ENCODE measurements at regions not wholly inside any gene's neighbourhood (a gene's known extent, or its start where the extent isn't known, plus 50 kb on each side); places are given as distances from the start of the nearest gene placed in this dataset.

GRCh38 chr1:87568005-87568404 lies 239.3 kb downstream of the LMO4 start:
- DNase-seq = no peak

GRCh38 chr1:87568911-87569310 lies 240.2 kb downstream of the LMO4 start:
- no peak for DNase-seq

GRCh38 chr1:87572008-87572407 lies 243.3 kb downstream of the LMO4 start:
- no peak for DNase-seq

DNA sequence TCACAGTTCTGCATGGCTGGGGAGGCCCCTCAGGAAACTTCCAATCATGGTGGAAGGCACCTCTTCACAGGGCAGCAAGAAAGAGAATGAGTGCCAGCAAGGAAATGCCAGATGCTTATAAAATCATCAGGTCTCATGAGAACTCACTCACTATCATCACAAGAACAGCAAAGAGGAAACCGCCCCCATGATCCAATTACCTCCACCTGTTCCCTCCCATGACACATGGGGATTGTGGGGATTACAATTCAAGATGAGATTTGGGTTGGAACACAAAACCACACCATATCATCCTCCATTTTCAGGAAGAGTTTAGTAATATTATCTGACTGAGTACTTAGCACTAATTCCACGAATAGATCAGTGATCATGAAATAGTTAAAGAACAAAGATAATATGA lies 244.2 kb downstream of the LMO4 start:
- no peak for DNase-seq

GRCh38 chr1:87575528-87575927 lies 246.8 kb downstream of the LMO4 start:
- no peak for DNase-seq

DNA sequence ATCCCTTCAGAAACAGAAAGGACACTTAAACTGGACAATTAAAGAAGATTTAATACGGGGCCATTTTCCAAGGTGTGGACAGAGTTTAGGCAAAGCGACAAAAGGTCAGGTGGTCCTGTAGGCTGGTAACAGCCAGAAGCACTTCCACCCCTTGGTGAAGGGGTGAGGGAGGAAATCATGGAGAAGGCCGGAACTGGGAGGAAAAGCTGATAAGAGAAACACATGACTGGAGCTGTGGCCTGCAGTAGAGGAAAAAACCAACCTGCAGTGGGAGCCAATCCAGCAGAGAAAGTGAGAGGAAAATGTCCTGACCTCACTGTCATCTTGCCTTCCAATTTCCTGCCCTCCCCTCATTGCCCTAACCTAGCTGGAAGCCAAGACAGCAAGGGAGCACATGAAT lies 249.8 kb downstream of the LMO4 start:
- no peak for DNase-seq

- DNase-seq = no peak
These were observed 254.8 kb downstream of the LMO4 start for GRCh38 chr1:87583459-87583858.

DNA sequence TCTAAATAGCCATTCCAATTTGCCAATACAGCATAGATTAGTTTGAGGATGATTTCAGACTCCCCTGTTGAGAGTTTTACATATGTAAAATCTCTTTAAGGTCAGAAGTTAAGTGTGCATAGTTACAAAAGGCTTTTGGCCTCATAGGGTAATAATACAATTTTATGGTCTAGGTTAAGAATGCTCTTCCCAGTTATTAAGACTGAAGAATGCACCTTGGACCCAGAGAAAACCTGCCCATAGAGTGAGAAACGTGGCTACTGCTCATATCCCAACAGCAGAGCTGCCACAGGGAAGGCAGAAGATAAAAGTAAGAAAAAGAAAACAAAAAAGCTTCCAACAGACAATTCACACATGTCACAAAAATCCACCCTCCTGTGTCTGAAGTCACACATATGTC lies 255.9 kb downstream of the LMO4 start:
- no peak for DNase-seq

DNA sequence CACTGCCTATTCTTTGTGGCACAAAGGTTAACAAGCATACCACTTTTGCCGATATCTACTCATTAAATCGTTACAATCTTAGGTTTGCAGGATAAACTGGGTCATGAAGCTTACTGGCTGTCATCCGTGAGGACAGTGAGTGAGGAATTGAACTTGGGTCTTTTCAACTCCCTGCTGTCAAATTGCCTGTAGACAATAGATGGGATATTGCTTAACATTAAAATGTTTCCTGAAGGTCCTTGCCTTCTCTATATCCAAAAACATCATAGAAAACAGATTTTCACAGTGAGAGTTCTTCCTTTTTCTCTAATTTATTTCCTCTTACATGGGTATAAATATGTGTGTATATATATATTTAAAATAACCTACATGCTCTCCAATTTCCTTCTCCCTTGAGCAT lies 257.8 kb downstream of the LMO4 start:
- no peak for DNase-seq

DNA sequence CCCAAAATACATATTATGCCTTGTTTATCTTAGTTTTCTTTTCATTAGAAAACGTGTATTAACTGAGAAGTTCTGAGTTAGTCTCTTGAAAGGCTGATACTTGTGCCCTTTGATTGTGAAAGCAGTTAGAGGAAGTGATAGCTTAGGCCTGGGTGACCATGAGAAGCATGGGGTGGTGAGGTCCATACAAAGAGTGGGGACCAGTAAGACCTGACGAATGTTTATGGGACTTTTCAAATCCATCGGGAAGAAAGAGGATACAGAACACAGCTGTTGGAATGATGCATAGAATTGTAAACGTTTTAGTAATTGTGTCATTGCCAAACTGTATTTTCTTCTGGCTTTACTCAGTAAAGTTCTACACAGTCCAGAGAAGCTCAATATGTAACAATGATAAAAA lies 259.8 kb downstream of the LMO4 start:
- no peak for DNase-seq

GRCh38 chr1:87591492-87591891 lies 262.8 kb downstream of the LMO4 start:
- no peak for DNase-seq

DNA sequence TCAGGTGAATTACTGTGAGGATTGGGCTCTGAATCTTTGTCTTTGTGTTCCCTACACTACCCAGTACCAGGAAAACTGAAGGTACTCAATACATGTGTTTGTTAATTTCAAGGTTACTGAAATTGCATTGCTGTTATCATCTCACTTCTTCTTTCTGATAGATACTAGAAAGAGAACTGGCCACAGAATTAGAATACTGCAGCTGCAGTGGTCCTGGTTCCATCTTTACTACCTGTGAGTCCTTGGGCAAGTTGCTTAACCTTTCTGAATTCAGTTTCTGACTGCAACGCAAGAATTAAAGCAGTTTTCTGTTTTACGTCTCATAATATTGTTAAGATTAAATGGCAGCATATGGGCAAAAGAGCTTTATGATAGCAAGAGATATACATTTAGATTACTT lies 263.5 kb downstream of the LMO4 start:
- DNase-seq = no peak

DNA sequence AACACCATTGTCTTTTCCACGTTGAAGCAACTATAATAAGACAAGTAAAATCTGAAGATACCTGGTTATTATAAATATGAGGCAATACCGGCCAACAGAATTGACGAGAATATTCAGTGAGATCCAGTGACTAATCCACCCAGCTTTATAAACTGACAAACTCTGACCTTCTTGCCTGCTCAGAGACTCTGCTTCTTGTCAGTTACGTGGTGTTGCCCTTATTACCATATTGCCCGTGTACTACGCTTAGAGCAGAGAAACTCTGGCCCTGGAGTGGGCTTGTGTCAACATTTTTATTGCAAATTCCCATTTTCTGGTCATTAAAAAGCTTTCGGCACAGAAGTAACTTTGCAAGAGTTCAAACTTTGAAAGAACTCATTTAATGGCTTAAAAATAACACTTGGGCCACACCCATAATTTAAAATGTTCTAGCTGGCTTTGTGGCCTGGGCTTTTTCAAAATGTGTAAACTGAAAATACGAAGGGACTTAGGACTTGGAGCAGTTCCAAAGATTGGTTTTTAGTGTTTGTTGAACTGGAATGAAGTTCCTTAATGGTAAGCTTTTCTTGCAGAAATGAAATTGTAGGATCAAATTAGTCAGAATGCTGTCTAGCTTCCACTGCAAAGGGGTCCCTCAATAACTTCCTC lies 266.2 kb downstream of the LMO4 start:
- DNase-seq = no peak

- DNase-seq = no peak
These were observed 266.7 kb downstream of the LMO4 start for GRCh38 chr1:87595384-87595781.

DNA sequence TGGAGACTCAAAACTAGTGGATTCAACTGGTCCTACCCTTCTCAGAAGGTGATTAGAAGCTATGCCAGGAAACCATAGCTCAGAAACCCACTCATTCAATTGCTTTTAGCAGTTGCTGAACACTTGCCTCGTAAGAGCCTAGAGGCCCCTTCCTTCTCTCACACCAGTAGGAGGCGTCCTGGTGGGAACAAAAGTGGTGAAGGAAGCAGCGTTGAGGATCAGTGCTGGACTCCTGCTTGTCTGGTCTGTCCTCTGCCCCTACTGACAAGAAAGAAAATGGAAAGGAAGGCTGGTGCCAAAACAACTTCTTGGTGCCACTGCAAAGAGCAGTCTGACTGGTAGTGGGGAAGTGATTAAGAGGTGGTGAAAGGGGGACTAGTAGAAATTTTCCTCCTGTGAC lies 269.7 kb downstream of the LMO4 start:
- no peak for DNase-seq

DNA sequence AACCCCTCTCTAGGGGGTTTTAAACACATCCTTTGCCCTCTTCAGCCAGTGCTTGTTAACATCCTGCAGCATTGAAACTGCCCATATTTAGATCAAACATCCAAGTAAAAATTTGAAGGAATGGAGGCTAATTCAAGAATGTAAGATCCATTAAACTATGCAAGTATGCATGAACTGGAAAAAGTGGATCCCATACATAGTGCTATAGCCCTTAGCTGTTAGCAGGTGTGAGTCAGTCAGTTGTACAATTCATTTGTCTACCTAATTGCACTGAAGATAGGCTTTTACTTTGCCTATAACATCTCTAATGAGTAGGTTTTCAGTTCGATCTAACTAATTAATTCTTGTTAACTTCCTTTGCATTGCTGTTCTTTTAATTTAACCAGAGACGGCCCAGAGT lies 270.9 kb downstream of the LMO4 start:
- DNase-seq = no peak

DNA sequence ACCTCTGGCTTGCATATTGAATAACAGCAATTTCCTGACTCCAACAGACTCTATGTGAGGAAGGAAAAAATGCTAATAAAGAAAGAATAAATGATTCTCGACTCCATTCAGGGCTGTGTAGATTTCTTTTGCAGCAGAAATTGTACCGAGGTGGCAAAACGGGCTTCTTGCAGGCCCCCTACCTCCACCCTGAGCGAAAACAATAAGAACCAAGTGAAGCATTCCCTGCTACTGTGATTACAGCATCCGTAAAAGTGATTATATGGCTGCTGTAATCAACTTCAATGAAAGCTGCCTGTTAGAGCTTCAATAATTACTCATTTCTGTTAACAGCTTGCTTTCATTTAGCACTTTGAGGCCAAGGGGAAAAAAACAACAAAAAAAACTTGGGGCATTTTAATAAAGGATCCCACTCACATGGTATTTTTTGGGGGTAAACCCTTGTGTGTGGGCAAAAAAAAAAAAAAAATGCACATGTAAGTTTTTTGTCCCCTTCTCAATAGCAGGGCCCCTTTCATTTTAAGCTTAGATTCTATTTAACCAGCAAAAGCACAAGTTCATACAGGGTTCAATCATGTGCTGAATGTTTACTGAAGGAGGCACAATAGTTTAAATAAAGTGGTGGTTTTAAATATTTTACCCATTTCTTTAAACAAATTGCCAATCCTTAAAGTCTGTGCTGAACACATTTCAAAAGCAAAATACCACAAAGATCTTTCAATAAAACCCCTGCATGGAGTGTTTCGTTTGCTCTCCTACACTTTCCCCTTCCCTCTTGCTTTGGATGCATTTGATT lies 271.6 kb downstream of the LMO4 start:
- DNase-seq = no peak

DNA sequence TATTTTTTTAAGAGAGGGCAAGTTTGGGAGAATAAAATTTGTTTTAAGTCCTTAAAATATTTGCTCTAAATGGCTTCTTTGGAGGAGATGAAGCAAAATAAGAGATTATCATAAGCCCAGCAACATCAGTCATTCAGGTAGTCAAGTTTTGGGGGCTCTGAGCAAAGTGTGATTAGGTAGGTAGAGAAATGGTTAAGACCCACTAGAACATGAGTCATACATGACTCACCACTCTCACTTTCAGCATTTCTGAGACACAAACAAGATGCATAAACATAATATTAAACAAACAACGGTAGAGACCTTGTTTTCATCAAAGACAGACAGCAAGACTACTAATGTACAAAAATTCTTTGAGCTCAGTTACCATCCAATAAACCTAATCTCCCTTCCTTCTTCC lies 272.2 kb downstream of the LMO4 start:
- DNase-seq = no peak

DNA sequence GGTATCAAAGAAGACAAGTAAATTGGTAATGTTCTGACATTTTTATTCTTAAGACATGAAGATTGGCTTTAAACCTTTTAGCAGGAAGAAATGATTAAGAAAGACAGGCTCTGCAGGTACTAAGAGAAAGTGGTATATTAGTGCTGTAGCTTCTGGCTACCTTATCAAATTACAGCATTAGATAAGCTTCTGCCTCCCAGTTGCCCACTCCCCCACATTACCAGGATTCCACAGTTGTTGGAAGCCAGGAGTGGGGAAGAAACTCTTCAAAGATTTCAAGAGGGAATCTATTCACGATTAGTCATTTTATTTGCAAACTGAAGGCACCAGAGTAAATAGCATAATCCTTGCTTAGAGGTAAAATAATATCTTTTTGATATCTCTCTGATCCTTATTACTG lies 274.9 kb downstream of the LMO4 start:
- no peak for DNase-seq

DNA sequence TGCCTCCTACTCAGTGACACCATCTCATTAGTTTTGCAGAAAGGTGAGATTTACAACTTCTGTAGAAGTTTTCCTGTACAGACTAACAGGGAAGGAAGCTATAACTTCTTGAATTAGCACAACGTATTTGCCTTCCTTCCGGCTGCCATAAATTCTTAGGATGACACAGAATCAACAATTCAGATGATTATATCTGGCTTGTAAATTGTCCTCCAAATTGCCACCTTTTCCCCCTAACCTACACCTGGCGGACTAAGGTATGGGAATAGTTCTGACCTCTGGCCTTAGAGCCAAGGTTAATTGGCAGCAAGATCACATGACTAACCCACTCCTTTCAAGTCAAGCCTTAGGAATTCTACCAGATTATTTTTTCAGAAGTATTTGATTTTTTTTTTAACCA lies 284.3 kb downstream of the LMO4 start:
- DNase-seq = no peak

DNA sequence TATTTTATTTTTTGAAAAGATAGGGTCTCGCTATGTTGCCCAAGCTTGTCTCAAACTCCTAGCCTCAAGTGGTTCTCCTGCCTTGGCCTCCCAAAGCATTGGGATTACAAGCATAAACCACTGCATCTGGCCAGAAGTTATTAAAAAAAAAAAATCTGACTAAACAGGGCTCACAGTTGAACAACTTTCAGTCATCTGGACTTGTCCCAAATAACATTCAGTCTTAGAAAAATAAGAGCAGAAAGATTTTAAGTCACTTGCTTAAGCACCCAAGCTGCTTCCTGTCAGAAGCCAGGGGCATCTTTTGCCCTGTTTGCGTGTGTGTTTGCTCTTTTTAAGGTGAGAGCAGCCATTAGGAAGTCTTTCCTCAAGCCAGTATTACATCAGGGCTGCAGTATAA lies 286.8 kb downstream of the LMO4 start:
- DNase-seq = no peak

DNA sequence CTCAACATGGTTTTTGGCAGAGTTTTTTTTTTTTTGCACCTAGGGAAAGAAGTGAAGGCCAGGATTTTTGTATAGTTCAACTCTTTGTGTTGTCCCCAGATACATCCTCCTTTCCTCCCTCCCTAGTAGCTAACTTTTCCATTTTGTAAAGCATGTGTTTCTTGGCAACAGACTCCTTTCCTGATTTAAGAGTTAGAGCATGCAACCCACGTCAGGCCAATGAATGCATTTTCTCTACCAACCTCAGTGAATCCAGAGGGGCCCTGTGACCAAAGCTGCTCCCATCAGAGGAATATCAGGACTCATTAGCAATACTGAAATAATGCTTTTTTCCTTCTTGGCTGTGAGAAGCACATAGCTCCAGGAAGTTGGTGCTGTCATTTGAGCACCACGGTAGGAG lies 287.2 kb downstream of the LMO4 start:
- DNase-seq = no peak

DNA sequence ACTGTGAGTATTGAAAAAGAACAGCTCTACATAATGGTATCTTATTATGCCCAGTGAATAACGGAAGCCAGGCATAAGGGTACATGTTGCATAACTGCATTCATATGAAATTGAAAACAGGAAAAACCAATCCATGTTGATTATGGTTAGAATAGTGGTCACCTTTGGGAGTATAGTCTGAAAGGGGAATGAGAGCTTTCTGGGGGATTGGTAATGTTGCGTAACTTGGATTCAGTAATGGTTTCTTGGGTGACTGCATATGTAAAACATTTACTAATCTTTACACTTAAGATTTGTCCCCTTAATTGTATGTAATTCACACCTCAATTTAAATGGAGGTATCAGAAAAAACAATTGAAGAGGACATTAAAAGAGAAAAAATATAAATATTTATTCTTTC lies 292.1 kb downstream of the LMO4 start:
- DNase-seq = no peak

DNA sequence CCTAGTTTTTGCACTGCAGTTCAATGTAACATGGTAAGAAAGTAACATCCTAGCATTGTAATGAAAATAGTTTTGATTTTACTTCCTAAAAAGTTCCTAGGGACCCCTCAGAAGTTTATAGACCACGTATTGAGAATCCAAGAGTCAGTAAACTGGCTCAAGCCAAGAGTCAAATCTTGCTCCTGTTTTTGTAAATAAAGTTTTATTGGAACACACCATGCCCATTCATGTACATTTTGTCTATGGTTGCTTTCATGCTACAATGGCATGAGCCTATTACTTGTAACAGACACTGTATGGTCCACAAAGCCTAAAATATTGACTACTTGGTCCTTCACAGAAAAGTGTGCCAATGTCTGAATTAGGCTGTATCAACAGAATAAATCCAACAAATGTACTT lies 301.0 kb downstream of the LMO4 start:
- DNase-seq = no peak

DNA sequence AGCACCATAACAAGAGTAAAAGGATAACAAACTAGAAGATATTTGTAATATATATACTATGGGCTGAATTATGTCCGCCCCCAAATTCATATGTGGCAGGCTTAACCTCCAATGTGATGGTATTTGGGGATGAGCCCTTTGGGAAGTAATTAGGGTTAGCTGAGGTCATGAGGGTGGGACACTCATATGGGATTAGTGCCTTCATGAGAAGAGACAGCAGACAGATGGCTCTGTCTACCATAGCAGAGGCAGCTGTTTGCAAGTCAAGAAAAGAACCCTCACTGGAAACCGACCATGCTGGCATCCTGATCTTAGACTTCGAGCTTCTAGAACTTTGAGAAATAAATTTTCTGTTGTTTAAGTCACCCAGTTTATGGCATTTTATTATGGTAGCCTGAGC lies 303.6 kb downstream of the LMO4 start:
- no peak for DNase-seq
